Calu3 (cell line): ENCODE measurements at regions not wholly inside any gene's neighbourhood (a gene's known extent, or its start where the extent isn't known, plus 50 kb on each side); places are given as distances from the start of the nearest gene placed in this dataset.
"Not testable (repeated sequence)": the region's sequence is repeated elsewhere in the genome, so short reads cannot be mapped to it uniquely, and the experiment has no call there.

Experiments
- BruUV-seq: library from RNA; stranded (reverse); fragments of 400-500 nt; replicated peaks from 2 replicates; lab custom pipeline; 2021; lab: Mats Ljungman, UMichigan
- CTCF ChIA-PET: fragments of 300-600 bp; sonication (Branson Sonifier 250); formaldehyde crosslinking; loops from one replicate; lab custom pipeline; 2022; ENCODE audit warnings: antibody characterized with exemption; lab: Charles Lee
- DNase-seq: peaks from one replicate; pipeline ENCODE4 v3.0.0; 2022
- H3K27ac Mint-ChIP-seq: one replicate; pipeline ENCODE4 v1.8.0; 2022; ENCODE audit warnings: mixed read lengths; ENCODE audit not compliant: unreplicated experiment
- H3K27me3 Mint-ChIP-seq: one replicate; pipeline ENCODE4 v1.8.0; 2022; ENCODE audit warnings: mixed read lengths; ENCODE audit not compliant: unreplicated experiment
- H3K36me3 Mint-ChIP-seq: one replicate; pipeline ENCODE4 v1.8.0; 2022; ENCODE audit warnings: mild to moderate bottlenecking, moderate library complexity, mixed read lengths; ENCODE audit not compliant: insufficient read depth, unreplicated experiment
- H3K4me1 Mint-ChIP-seq: one replicate; pipeline ENCODE4 v1.8.0; 2022; ENCODE audit warnings: mild to moderate bottlenecking, low read depth, mixed read lengths; ENCODE audit not compliant: unreplicated experiment
- H3K4me3 Mint-ChIP-seq: one replicate; pipeline ENCODE4 v1.8.0; 2022; ENCODE audit warnings: mild to moderate bottlenecking, low read depth, moderate library complexity, mixed read lengths; ENCODE audit not compliant: unreplicated experiment
- H3K9me3 Mint-ChIP-seq: one replicate; pipeline ENCODE4 v1.8.0; 2022; ENCODE audit warnings: low read depth, mixed read lengths; ENCODE audit not compliant: unreplicated experiment
- intact Hi-C: fragments of 100-400 bp; cut with micrococcal nuclease; formaldehyde crosslinking; loops from one replicate; pipeline ENCODE4 v1.10.0; 2022; ENCODE audit not compliant: unreplicated experiment
- TF ChIP-seq, protein P1 (sequence below): fragments of 200-600 bp; IDR thresholded peaks from one replicate; pipeline ENCODE4 v1.8.0; 2022; ENCODE audit warnings: antibody characterized with exemption; ENCODE audit not compliant: unreplicated experiment

DNA sequence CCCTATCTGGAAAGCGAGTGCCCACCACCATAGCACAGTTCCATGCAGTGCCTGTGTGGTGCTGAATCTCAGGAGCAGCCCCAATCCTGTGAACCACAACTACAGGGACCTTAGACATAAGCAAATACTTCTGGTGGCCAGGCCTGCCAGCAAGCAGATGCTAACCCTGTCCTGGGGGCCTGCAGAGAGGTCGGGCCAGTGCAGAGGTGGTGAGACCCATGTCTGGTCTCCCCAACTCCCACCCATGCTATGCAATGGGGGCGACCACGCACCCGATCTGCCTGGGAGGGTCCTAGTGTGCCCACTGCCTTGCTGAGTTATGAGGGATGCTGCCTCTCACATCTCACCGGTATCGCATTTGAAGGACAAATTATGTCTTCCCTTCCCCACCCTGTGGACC, 151.6 kb upstream of the ZNF337 start:
- no TSS peak for BruUV-seq

DNA sequence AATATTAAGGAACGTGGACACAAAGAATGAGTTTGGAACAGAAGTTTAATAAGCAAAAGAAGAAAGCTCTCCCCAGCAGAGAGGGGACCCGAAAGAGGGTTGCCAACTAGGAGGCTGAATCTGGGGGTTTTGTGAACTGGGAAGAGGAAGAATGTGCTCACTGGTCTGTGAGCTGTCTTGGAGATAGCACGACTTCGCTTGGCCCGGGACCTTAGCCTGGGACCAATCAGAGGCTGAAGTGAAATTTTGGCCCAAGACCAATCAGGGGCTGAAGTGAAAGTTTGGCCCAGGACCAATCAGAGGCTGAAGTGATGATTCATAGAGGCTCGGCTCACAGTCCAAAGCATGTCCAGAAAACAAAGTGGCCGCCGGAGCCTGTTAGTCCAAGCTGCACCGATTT, 148.0 kb upstream of the ZNF337 start:
- intact Hi-C loops: not testable (repeated sequence)

More for the DNA sequence above, 151.6 kb upstream of the ZNF337 start:
- no peak for DNase-seq
- TF ChIP-seq, protein P1, sequence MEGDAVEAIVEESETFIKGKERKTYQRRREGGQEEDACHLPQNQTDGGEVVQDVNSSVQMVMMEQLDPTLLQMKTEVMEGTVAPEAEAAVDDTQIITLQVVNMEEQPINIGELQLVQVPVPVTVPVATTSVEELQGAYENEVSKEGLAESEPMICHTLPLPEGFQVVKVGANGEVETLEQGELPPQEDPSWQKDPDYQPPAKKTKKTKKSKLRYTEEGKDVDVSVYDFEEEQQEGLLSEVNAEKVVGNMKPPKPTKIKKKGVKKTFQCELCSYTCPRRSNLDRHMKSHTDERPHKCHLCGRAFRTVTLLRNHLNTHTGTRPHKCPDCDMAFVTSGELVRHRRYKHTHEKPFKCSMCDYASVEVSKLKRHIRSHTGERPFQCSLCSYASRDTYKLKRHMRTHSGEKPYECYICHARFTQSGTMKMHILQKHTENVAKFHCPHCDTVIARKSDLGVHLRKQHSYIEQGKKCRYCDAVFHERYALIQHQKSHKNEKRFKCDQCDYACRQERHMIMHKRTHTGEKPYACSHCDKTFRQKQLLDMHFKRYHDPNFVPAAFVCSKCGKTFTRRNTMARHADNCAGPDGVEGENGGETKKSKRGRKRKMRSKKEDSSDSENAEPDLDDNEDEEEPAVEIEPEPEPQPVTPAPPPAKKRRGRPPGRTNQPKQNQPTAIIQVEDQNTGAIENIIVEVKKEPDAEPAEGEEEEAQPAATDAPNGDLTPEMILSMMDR: no peak
- Mint-ChIP-seq H3K27me3 (no peaks in the 10 kb centered on the region), H3K4me3 (no peak overlapping the region), H3K9me3 (no peaks in the 10 kb centered on the region), H3K4me1 (no peaks in the 10 kb centered on the region), H3K27ac (no peak overlapping the region), H3K36me3 (peaks cover 4% of the 10 kb centered on the region)
- CTCF ChIA-PET: no interaction called here
- intact Hi-C loops: no loop called here

DNA sequence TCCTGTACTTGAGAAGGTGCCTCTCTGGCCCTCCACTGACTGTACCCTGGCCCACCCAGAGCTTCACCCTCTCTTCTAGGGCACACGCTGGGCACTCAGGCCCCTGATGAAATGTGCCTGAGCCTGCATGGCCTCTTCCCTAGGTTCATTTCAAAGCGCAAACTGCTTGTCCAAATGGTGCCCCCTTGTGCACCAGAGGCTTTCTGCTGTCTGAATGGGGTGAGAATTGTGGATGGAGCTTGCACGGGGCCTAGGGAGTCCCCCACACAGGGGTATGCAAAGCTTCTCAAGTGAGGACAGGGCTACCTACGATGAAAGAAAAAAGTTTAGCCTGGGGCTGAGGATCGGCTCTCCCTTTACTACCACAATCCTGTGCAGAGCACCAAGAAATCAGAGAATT, 116.9 kb upstream of the ZNF337 start:
- H3K4me3 Mint-ChIP-seq, H3K27me3 Mint-ChIP-seq, H3K4me1 Mint-ChIP-seq, DNase-seq, CTCF ChIA-PET, H3K9me3 Mint-ChIP-seq, intact Hi-C loops, BruUV-seq, H3K36me3 Mint-ChIP-seq, H3K27ac Mint-ChIP-seq: not testable (repeated sequence)

More for the DNA sequence above, 148.0 kb upstream of the ZNF337 start:
- H3K36me3 Mint-ChIP-seq, CTCF ChIA-PET, H3K4me3 Mint-ChIP-seq, H3K27me3 Mint-ChIP-seq, DNase-seq, H3K27ac Mint-ChIP-seq, H3K9me3 Mint-ChIP-seq, H3K4me1 Mint-ChIP-seq, BruUV-seq: not testable (repeated sequence)

DNA sequence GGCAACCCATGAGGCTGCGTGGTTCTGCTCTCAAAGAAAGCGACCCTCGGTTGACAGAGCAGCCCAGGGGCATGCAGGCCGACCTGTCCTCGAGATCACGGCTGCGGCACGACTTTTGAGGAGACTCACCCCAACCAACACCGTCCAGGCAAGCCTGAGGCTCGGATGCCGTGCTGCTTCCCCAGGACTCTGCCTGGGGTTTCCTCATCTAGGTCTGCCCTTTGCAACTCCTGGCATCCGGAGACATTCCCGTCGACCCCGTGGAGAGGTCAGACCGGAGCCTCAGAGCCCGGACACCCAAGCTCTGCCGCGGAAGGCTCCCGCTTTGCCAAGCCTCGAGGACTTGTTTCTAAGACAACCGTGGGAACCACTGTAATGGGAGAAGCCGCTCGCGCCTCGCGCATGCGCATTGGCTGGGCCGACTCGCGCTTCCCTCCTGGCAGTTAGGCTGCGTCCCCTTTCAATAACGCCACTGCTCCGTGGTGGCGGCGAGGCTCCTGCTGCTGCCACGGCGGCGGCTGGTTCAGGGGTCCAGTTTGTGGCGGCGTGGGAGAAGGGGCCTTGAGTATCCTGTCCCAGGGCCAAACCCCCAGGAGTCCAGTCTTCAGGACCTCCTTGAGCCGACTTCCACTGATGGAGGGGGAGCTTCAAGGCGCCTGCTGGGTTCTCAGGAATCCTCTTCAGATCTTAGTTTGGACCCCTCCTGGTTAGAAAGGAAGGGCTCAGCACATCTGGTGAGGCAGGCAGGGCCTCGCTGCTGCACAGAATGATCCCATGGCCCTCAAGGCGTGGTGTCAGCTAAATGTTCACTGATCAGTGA, 101.7 kb upstream of the ZNF337 start:
- DNase-seq, CTCF ChIA-PET, H3K27me3 Mint-ChIP-seq, H3K36me3 Mint-ChIP-seq, BruUV-seq, H3K9me3 Mint-ChIP-seq, H3K4me3 Mint-ChIP-seq, H3K4me1 Mint-ChIP-seq, intact Hi-C loops, H3K27ac Mint-ChIP-seq: not testable (repeated sequence)

DNA sequence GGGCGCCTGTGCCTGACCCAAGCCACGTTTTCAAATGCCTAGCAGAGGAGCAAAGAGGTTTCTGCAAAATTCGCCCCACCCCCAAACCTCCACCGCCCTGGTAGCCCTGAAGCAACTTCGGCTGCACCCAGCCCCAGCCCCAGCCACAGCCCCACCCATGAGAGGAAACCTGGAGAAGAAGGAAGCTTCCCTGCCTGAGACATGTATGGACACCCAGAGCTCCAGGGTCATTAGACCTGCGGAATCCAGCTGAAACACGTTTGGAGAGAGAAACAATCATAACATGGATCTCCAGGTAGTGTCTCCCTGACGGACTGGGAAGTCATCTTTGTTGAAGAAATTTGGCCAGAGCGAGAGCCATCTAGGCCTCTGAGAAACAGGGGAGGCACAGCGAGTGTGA, 100.4 kb upstream of the ZNF337 start:
- DNase-seq, H3K4me3 Mint-ChIP-seq, CTCF ChIA-PET, H3K27me3 Mint-ChIP-seq, intact Hi-C loops, H3K27ac Mint-ChIP-seq, H3K36me3 Mint-ChIP-seq, H3K4me1 Mint-ChIP-seq, BruUV-seq, H3K9me3 Mint-ChIP-seq: not testable (repeated sequence)

DNA sequence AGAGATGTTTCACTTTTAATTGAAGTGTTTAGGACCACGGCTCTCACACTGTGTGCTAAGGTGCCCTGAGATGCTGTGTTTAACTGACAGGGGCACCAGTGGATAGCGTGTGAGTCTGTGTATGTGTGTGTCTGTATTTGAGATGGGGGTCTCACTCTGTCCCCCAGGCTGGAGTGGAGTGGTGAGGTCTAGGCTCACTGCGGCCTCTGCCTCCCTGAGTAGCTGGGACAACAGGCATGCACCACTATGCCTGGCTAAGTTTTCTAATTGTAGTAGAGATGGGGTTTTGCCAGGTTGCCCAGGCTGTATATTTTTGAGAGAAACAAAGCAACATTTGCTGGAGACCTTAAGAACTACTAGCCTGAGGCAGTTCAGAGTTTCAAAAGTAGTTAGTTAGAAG, 80.6 kb upstream of the ZNF337 start:
- H3K4me3 Mint-ChIP-seq, H3K27me3 Mint-ChIP-seq, CTCF ChIA-PET, BruUV-seq, H3K4me1 Mint-ChIP-seq, H3K27ac Mint-ChIP-seq, H3K36me3 Mint-ChIP-seq, DNase-seq, intact Hi-C loops, H3K9me3 Mint-ChIP-seq: not testable (repeated sequence)

DNA sequence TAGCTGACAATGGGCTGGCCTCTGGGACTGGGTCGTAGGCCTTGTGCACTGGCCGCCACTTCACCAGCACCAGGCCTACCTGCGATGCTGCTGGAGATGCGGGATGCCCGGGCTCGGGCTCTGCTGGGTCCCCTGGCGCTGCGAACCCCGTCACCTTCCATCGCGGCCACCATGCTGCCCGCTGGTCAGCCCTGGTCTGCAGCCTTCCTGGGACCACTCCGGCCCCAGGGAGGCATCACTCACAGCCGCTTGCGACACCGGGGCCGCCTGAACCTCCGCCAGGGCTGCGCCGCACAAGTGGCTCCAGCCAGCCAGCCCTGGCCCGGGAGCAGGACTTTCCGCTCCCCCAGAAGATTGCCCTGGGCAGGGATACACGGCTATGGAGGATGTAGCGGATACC, 78.1 kb upstream of the ZNF337 start:
- DNase-seq, H3K4me1 Mint-ChIP-seq, H3K27ac Mint-ChIP-seq, CTCF ChIA-PET, BruUV-seq, intact Hi-C loops, H3K9me3 Mint-ChIP-seq, H3K27me3 Mint-ChIP-seq, H3K4me3 Mint-ChIP-seq, H3K36me3 Mint-ChIP-seq: not testable (repeated sequence)

DNA sequence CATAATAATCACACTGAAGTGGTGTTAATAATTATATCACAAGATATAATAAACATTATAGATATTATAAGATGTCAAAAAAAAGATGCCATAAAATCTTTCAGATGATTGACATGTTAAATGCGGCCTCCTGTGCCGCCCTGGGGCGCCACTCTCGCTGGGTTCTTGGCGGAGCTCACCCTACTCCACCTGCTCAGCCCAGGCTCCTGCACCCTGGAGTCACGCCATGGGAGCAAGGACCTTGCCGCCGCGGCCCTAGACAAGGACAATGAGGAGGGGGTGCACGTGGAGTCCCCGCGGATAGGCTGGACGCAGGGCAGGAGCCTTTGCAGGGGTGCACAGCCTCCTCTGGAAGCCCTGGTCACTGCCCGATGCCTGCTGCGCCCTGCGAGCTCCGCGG, 77.5 kb upstream of the ZNF337 start:
- CTCF ChIA-PET: not testable (repeated sequence)

DNA sequence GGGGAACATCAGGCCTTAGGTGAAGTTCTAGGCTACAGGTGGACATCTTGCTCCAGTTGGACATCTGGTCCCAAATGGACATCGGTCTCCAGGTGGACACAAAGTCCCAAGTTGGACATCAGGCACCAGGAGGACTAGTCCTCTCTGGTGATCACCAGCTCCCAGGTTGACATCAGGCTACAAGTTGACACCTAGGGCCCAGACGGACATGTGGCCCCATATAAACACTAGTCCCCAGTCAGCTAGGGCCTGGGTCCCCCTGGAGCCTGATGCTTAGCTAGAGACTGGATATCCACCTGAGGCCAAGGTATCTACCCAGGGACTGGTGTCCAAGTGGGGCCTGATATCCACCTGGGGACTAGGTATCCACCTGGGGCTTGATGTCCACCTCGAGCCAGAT, 75.8 kb upstream of the ZNF337 start:
- H3K4me1 Mint-ChIP-seq, H3K27ac Mint-ChIP-seq, DNase-seq, H3K27me3 Mint-ChIP-seq, CTCF ChIA-PET, BruUV-seq, H3K36me3 Mint-ChIP-seq, intact Hi-C loops, H3K9me3 Mint-ChIP-seq, H3K4me3 Mint-ChIP-seq: not testable (repeated sequence)

More for the DNA sequence above, 77.5 kb upstream of the ZNF337 start:
- BruUV-seq, H3K4me3 Mint-ChIP-seq, H3K36me3 Mint-ChIP-seq, H3K9me3 Mint-ChIP-seq, H3K27me3 Mint-ChIP-seq, intact Hi-C loops, DNase-seq, H3K4me1 Mint-ChIP-seq, H3K27ac Mint-ChIP-seq: not testable (repeated sequence)
